ENCODE measurements at regions not wholly inside any gene's neighbourhood (a gene's known extent, or its start where the extent isn't known, plus 50 kb on each side); places are given as distances from the start of the nearest gene placed in this dataset.

DNA sequence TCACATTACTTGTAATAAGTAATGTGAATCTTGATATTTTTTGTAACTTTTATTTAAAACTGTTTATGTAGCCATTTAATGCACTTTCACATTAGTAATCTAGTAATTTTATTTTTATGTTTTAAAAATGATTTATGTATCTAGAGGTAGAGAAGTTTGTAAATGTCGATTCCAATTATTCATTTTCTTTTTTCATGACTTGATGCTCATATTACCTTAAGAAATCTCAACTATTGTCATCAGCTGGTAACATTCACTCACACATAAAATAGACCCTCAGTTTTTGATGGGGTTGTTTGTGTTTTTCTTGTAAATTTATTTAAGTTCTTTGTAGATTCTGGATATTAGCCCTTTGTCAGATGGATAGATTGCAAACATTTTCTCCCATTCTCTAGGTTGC is 351.7 kb upstream of the CDH7 start:
- peak; percentile 22 for FAIRE-seq

DNA sequence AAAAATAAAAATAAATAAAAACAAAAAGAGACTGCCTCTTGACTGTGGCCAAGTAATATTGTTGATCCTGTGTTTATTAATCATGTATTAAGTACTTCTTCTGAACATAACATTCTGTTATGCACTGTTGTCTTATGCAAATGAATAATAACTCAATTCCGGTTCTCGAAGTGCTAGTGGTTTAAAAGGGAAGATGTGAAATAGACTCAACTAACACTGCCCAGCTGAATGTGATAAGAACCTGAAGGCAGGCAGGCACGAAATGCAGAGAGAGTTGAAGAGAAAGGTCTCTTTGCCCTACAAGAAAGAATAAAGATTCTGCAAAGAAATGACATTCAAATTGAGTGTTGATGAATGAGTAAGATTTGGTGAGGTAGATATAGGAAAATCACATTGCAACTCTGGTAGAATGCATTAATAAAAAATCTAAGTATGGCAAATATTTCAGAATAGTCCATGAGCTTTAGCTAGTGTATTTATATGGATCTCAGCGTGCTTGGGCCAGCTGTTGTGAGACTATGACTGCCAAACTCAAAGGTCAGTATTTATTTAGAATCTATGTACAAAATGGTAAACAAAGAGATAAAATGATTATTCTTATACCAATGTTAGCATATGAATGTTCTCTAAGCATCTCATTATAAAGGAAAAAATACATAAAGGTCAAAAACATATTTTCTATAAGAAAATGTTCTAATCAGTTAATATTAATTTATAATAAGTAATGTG is 352.3 kb upstream of the CDH7 start:
- FAIRE-seq = no peak

DNA sequence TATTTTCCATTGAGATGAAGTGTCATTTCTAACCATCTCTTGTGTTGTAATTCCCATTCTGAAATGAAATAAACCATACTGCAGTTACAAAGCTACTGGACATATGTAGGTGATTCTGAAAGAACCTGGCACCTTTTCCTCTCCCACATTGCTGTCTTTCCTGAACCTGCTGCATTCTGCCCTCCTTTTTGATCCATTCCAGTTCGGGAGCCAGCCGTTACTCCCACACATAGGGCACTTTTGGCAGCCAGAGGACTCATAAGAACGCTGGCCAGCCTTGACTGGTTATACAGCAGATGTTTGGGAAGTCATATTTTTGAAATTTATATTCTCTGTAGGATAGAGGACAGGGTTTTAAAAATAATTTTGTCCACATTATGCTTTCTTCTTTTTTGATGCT is 369.8 kb upstream of the CDH7 start:
- FAIRE-seq = no peak

DNA sequence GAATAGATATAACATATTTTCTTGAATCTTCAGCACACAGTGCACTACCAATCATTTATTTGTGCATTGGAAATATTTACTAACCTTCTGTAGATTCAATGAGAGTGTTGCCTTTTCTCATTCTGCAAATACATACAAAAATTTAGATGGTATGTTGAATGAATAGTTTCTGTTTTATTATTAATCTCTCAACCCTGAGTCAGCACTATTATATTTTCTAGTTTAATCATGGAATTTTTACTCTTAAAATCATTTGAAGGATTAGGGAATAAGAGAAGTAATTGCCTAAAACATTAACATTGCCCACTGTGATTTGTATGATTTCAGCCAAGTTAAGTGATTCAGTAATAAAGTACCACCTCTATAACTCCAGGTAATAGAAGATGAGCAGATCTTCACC is 370.2 kb upstream of the CDH7 start:
- no peak for FAIRE-seq

DNA sequence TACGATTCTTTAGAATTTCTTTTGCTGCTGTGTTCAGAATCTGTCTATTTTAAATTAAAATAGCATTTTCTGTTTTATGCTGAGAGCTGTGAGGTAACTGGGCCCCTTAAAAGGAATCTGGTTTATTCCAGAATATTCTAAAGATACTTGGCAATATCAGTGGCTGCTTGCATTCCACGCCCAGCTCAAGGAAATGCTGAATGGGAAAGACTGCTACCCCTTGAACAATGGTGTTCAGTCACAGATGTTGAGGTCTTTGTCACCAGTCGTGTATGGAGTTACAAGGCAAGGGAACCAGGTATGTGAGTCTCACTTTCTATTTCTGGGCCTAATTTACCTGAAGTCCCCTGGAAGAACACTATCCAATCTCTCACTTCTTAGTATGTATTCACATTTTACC is 377.9 kb upstream of the CDH7 start:
- FAIRE-seq = no peak

DNA sequence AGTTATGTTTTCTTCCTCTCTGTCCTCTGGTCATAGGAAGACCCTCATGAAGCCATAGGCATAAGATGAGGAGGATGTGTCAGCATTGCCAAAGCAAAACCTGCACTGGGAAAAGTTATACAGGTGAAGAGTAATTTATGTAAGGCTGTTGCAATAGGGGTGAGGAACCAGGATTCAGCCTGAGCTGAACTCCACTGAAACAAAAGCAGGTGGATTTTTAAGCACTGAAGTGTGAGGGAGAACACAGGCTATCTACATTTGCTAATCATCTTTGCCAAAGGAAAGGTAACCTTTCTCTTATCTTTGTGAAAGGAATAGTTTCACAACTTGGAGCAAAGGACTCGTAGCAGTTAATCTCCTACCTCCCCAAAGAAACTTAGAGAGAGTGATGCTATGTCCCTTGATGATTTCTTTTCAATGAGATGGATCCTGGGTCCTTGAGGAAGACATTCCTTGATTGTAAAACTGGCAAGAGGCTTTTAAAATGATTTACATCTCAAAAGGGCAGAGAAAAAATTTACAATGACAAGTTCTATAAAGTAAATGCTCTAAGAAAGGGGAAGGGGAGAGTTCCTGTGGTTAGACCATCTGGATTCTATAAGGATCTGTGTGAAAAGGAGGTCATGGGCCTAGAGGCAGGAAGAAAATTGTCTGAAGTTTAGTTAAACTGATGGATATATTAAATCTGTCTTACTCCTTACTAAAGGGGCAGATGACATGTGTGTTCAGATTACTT is 385.4 kb upstream of the CDH7 start:
- no peak for FAIRE-seq

DNA sequence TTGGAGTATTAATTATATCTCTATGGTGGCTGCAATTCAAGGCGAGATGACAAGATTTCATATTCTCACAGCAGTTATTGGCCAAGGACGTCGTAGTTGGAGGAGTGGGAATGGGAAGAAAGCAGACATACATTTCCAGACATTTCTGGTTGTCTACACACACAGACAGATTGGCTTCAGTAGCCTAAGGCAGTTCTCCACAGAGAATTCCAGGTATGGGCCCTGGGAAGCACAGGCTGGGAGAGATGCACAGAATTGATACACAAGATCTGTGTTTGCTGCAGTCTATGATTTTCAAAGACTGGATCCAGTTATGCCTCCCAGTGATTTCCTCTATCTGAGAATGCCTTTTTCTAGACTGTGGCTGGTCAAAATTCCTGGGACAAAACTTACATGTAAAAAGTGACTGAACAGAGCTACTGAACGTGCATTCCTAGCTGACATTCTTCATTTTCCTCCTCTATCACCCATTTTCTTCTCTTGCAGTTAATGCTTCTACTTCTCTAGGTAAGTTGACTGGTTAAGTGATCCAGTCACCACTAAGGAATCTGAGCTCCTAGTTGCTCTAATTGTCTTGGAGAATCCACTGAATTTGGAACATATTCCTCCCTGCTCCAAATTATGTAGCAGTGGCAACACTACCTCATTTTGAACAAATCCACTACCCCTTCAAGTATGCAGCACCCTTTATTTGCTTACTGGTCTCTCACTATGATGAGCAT is 386.7 kb upstream of the CDH7 start:
- no peak for FAIRE-seq

DNA sequence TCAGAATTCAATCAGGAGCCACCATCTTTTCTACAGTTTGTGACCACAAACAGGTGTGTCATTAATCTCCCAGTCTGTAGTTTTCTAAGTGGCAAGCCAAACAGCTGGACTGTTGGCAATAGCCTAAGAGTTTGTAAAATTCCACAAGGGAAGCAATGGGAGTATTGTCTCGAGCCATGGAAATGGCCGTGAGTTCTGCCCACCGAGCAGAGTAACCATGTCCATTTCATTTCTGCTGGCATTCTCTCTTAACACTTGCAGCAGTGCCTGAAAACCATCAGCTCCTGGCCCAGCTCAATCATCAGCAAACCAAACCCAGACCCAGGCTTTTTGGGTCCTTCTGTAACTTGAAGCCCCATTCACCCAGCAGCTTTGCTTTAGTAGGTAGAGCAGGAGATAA is 387.8 kb upstream of the CDH7 start:
- no peak for FAIRE-seq

DNA sequence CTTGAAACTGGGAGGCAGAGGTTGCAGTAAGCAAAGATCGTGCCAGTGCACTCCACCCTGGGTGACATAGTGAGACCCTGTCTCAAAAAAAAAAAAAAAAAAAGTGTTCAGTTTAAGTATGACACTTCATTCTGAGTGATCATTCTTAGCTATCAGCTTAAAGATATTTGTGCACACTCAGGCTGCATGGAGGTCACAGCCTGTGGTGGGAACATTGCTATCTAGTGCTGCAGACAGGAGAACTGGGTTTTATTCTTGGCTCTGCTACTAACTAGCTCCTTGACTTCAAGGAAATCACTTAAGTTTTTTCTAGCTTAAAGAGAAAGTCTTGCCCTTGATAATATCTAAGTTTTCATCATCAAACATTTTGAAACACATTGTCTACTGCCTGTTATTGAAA is 391.3 kb upstream of the CDH7 start:
- FAIRE-seq = no peak

DNA sequence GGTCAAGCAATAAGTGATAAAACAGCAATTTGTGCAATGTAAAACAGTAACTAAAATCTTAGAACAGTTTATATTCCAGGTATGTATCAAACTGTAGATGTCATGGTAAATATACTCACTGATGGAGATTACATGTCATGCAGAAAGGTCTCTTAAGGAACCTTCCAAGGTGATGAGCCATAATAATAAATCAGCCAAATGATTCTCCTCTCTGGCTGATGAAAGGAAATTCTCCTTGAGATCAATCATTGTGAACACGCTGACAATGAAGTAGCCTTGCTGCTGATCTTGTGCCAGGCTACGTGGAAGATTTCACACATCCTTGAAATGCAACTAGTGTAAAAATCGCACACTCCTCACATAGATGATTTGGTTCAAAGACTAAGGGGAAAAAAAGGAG is 392.5 kb upstream of the CDH7 start:
- no peak for FAIRE-seq

DNA sequence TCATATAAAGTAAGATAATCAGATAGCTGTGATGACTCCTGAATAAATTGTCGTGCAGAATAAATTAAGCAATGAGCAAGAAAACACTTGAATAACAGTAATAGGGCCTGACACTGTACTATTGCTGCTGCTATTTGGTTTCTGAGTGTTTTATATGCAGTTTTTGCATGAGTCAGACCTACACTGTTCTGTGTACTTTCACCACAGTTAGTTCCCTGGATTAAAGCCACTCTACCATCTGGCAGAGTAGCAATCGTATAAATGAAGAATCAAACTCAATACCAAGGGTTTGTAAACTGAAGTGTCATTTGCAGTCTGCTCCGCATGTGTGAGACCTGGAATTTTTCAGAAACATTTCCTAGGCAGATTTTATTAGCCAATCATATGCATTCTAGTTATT is 398.6 kb upstream of the CDH7 start:
- FAIRE-seq = no peak

DNA sequence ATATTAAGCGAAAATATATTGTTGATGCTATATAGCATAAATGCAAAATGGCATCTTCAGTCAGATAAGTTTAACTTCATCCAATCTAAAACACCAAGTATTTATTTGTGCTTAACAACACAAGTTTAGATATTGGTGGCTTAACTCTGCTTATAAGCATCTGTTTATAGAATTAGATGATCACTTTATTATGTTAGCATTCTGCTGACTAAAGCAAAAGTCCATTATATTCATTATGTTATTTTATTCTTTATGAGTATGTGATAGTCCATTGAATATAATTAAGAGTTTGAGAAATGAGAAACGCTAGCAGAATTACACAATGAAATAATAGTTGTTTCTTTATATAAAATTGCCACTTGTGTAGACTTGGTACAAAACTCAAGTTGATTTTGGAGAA is 401.2 kb upstream of the CDH7 start:
- no peak for FAIRE-seq

DNA sequence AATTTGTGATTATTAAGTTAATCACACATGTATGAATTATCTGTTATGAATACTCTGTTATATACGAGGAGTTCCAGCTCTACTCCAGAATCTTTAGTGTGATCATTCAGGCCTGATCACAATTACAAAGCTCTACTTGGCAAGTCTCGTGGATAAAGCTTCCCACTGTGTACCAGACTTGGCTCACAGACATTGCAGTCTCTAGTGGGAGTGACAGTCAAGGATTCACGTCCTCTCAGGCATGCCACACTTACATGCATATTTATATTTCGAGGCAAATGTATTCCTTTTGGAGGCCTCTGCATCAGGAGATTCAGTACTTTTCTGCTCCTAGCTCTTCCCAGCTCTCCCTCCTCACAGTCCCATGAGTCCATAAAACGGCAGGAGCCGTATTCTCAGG is 403.4 kb upstream of the CDH7 start:
- FAIRE-seq = no peak

DNA sequence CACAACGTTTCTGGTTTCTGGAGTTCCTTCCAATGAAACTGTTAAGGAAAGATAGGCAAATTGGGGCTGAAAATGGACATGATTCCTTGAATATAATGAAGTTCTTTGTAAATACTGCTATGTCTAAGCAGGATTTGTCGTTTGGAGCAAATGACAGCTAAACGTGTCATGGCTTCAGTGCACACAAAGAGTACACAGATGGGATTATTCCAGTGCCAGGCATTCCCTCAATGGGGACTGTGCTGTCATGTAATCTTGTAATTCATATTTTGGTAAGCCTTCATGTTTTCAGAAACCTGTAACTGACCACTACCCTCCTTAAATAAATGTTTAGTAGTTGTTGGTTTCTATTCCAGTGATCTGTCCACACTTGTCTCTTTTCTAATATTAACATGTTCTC is 404.7 kb upstream of the CDH7 start:
- FAIRE-seq = no peak

DNA sequence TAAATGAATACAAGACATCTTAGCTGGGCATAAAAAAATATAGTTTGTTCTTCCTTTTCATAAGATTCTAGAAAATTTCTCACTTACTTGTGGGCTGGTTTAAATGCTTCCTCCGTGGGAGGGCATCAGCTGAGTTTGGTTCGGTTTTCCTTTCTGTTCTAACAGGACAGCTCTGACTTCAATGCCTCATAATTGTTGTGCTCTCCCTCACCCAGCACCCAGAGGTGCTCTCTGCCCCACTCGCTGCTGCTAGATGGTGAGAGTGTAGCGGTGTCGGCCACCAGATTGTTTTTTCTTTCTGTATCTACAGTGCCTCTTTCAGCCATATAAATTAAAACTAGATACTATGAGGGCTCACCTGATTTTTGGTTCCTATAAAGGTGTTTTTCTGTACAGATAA is 407.2 kb upstream of the CDH7 start:
- no peak for FAIRE-seq

DNA sequence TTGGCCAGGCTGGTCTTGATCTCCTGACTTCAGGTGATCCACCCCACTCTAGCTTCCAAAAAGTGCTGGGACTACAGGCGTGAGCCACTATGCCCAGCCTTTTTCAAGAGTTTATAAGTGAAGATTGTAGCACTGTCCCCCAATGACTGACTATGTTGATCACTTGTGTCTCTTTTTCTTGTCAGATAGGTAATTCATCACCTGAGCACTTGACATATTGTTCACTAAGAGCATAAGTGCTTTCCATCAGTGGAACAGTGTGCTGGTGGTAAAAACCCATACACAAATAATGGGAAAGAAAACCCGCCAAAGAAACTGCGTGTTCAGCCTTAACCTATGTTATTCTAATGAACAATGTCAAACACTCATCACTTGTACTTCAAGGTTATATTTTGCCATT is 414.4 kb upstream of the CDH7 start:
- FAIRE-seq = no peak

DNA sequence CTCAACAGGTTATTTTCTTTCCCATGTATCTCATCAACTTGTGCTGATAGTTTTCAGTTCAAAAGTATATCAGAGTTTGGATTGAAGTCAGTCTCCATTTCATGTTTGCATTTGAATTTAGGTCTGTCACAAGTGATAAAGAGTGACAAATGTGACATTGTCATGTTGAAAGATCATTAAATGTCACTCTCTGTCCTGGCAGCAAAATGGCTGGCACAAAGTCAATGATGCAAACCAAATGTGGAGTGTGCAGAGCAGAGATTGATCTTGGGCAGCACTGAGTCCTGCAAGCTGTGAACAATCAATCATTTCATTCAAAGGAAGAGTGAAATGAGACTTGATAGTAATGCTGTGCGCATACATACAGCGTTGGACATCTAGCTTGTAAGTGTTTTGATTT is 421.8 kb upstream of the CDH7 start:
- FAIRE-seq = no peak

DNA sequence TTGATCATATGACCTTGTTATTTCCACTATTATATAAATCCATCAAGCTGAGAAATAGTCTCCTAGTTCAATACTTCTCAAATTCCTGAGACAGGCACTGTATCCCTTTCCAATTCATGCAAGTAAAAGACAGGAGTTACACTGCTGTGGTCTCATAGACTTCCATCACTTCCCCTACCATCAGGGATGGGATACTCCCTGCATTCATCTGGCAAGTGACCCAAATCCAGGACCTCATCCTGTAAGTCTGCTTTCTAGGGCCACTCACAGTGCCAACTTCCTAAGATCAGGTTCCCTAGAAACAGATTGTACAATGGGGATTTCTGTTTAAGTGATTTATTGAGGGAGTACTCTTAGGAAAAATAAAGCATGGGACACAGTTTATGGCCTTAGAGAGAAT is 424.0 kb upstream of the CDH7 start:
- FAIRE-seq = no peak

DNA sequence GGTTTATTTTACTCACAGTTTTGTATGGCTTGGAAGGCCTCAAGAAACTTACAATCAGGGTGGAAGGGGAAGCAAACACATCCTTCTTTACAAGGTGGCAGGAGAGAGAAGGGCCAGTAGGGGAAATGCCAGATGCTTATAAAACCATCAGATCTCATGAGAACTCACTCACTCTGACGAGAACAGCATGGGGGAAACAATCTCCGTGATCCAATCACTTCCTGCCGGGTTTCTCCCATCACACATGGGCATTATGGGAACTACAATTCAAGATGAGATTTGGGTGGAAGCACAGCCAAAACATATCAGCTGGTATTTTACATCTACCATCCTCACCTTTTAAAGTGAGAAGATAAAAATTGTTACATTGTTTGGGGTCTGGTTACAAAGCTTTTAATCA is 427.9 kb upstream of the CDH7 start:
- no peak for FAIRE-seq

DNA sequence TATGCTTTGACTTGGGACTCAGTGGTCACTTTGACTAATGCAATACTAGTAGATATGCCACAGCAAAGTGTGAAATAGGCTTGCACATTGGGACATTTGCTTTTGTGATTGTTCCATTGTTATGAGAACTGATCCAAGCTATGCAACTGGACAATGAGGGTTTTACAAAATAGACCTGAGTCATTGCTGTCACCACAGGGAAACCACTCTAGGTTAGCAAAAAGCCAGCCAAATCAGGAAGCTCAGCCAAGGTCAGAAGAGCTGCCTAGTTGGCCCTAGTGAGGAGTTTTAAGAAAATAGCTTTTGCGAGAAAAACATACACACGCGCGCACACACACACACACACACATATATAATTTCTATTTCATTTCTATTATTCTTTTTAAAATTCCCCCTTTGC is 452.4 kb upstream of the CDH7 start:
- FAIRE-seq = no peak

DNA sequence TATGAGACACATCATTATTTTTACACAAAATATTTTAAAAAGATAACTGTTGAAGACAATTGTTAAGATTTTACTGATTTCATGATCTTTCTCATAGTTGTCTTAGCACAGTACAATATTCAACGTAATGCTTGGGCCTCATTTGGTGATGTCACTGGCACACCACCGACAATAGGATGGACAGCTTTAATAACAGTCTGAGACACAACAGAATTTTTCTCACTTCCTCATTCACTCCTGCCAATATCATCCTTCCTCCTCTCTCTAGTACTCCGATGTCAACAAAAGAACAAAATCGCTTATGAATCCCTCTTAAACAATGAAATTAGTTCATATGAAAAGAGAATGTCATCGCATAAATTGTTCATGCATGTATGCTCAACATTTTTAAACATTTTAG is 461.9 kb upstream of the CDH7 start:
- FAIRE-seq = no peak

DNA sequence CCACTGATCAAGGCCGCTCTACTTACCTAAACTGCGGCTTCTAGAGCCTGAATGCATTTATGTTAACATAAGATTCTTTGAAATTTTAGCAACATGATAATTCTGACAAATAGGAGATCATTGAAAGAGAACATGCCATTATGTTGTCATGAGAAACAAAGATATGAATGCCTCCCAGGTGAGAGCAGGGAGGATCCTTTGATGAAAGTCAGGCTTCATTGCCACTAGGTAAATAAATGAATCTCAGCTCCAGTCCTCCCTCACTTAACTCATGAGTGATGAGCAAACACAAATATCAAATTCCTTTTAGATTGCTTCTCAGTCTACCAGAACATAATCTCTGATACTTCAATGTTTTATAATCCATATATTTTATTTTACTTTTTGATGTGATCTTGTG is 463.2 kb upstream of the CDH7 start:
- FAIRE-seq = no peak

DNA sequence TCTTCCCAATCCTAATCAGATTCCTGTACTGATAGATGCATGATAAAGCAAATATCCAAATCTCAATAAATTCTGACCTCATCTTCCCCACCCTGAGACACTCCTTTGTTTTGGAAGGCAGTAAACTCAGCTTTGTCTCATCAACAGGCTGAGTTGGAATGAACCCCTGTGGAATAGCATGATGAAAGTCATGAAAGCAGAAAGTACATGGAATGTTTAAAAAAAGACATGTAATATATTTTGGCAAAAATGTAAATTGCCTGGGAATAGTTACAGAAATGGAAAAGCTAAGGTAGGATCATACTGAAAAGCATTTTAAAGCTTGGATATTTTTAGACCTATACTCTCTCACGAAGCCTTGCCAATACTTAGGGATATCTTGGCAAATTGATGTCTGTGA is 468.7 kb upstream of the CDH7 start:
- FAIRE-seq = no peak

DNA sequence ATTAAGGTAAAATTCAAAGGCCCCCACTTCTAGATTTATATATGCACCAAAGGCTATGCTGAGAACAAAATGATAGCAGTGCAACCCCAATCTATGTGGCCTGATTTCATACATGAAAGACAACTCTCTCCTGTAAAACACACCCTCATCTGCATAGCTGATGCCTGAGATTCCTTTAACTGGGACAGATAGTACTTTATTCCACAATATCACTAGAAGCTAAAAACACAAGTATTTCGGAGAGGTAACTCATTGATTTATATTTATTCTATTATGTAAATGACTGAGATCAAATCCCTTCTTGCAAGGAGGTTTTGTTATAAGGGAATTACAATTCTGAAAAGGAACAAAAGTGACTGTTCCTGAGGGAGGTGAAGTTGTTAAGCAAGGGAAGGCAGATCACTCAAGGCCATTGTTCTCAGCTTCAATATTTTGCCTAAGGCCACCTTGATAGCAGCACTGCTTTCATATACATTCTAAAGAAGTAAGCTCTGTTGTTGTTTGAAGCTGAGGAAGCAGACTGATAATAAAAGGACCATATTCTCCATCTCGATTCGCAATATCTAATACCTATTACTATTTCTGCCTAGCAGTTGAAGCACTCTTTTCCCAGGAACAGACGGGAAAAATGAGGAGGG is 471.0 kb upstream of the CDH7 start:
- no peak for FAIRE-seq
